Skin epidermis (tissue), 12 donors: ENCODE measurements at regions not wholly inside any gene's neighbourhood (a gene's known extent, or its start where the extent isn't known, plus 50 kb on each side); places are given as distances from the start of the nearest gene placed in this dataset.

Experiments
- H3K27ac ChIP-seq, 21 experiments: fragments of 200-600 bp; sonication (generic) in 11 of 21; one replicate each; pipeline ENCODE4 v1.5.0; 2020; ENCODE audit warnings: mild to moderate bottlenecking in 3 of 21, inconsistent platforms in 2 of 21, moderate library complexity in 2 of 21
- H3K4me3 ChIP-seq, 7 experiments: fragments of 200-600 bp; sonication (generic) in 2 of 7; one replicate each; pipeline ENCODE4 v1.5.0; 2020; ENCODE audit warnings: inconsistent platforms in 2 of 7, mild to moderate bottlenecking in 2 of 7, moderate library complexity in 1 of 7

- Histone ChIP-seq H3K4me3 (no peak overlapping the region), H3K27ac (no peak overlapping the region)
Observed at GRCh38 chr6:18883851-18884250, 496.7 kb downstream of the RNF144B start.

- Histone ChIP-seq H3K27ac (no peak overlapping the region), H3K4me3 (no peak overlapping the region)
Observed at GRCh38 chr6:18893540-18894269, 506.6 kb downstream of the RNF144B start.

GRCh38 chr6:18897350-18897749 lies 510.2 kb downstream of the RNF144B start:
- H3K4me3 ChIP-seq = no peak overlapping the region
- H3K27ac ChIP-seq = no peak overlapping the region

- H3K27ac ChIP-seq = no peak overlapping the region
- H3K4me3 ChIP-seq = no peak overlapping the region
Observed at GRCh38 chr6:18904681-18905080, 517.5 kb downstream of the RNF144B start.

GRCh38 chr6:18920701-18921100 lies 533.6 kb downstream of the RNF144B start:
- H3K4me3 ChIP-seq = no peak overlapping the region
- H3K27ac ChIP-seq = no peak overlapping the region

- Histone ChIP-seq H3K27ac (no peak overlapping the region), H3K4me3 (no peak overlapping the region)
Observed at GRCh38 chr6:18931086-18931485, 543.9 kb downstream of the RNF144B start.

- Histone ChIP-seq H3K4me3 (no peak overlapping the region), H3K27ac (no peak overlapping the region)
Observed at GRCh38 chr6:18958146-18958545, 571.0 kb downstream of the RNF144B start.

GRCh38 chr6:18961566-18961965 lies 574.4 kb downstream of the RNF144B start:
- no peak overlapping the region for H3K27ac ChIP-seq
- no peak overlapping the region for H3K4me3 ChIP-seq

GRCh38 chr6:18962361-18962905 lies 575.3 kb downstream of the RNF144B start:
- H3K4me3 ChIP-seq = no peak overlapping the region
- no peak overlapping the region for H3K27ac ChIP-seq

- no peak overlapping the region for H3K4me3 ChIP-seq
- H3K27ac ChIP-seq = no peak overlapping the region
Observed at GRCh38 chr6:18963439-18963838, 576.3 kb downstream of the RNF144B start.

GRCh38 chr6:18973251-18973650 lies 586.1 kb downstream of the RNF144B start:
- H3K4me3 ChIP-seq = no peak overlapping the region
- no peak overlapping the region for H3K27ac ChIP-seq

GRCh38 chr6:18976091-18976490 lies 588.9 kb downstream of the RNF144B start:
- Histone ChIP-seq H3K4me3 (no peak overlapping the region), H3K27ac (no peak overlapping the region)

- H3K4me3 ChIP-seq = no peak overlapping the region
- no peak overlapping the region for H3K27ac ChIP-seq
Observed at GRCh38 chr6:18976966-18977365, 589.8 kb downstream of the RNF144B start.

GRCh38 chr6:18978337-18979128 lies 591.4 kb downstream of the RNF144B start:
- Histone ChIP-seq H3K27ac (no peak overlapping the region), H3K4me3 (no peak overlapping the region)

GRCh38 chr6:18985061-18985460 lies 597.9 kb downstream of the RNF144B start:
- Histone ChIP-seq H3K4me3 (no peak overlapping the region), H3K27ac (no peak overlapping the region)

GRCh38 chr6:18985996-18986395 lies 598.8 kb downstream of the RNF144B start:
- Histone ChIP-seq H3K4me3 (no peak overlapping the region), H3K27ac (no peak overlapping the region)

GRCh38 chr6:18988636-18989035 lies 601.5 kb downstream of the RNF144B start:
- H3K27ac ChIP-seq = no peak overlapping the region
- H3K4me3 ChIP-seq = no peak overlapping the region

- Histone ChIP-seq H3K27ac (no peak overlapping the region), H3K4me3 (no peak overlapping the region)
Observed at GRCh38 chr6:18990059-18990978, 603.2 kb downstream of the RNF144B start.

GRCh38 chr6:18997375-18997826 lies 610.3 kb downstream of the RNF144B start:
- Histone ChIP-seq H3K4me3 (no peak overlapping the region), H3K27ac (no peak overlapping the region)

- H3K27ac ChIP-seq = no peak overlapping the region
Observed at GRCh38 chr6:19002976-19003560, 615.9 kb downstream of the RNF144B start.

More at GRCh38 chr6:19002976-19003560, 615.9 kb downstream of the RNF144B start:
- no peak overlapping the region for H3K4me3 ChIP-seq
